ENCODE measurements at regions not wholly inside any gene's neighbourhood (a gene's known extent, or its start where the extent isn't known, plus 50 kb on each side); places are given as distances from the start of the nearest gene placed in this dataset.
A peak's percentile ranks its signal among the peaks of the same experiment; 100 is the strongest.

DNA sequence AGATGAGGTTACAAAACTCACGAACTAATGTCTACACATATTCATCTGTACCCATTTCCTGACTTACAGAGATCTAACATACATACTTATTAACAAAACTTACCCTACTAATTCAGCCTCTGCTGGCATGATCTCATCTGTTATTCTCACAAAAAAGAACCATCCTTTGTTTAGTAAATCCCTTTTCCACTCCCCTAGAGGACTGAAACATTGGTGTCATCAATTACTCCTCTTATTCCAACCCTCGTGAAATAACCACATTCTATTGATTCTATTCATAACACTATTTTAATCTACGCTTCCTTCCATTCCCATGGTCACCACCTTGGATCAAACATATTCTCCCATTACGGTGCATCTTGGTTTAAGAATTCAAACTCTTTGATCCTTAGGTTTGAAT, 505.9 kb downstream of the SI start:
- no peak for DNase-seq (ENCODE audit: low spot score)

- no peak for DNase-seq (ENCODE audit: low spot score)
These were observed 527.4 kb downstream of the SI start for GRCh38 chr3:164550857-164551256.

DNA sequence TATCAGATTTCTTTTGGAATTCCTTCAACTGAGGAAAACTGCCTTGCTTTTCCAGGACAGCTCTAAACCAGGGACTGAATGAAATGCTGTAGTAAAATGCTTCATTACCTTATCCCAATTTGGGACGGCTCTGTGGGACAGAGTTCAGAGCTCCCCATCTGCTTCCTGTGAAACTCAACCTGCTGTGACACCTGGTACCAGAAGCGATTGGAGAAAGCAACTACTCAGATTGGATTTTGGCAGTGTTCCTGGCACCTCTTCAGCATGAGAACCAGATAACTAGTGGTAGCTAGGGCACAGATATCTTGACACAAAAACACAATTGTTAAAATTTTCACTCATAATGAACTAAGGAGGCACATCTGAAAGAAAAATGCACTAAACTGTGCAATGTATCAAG, 539.1 kb downstream of the SI start:
- no peak for DNase-seq (ENCODE audit: low spot score)

- DNase-seq (ENCODE audit: low spot score): no peak
These were observed 540.8 kb downstream of the SI start for GRCh38 chr3:164537485-164537884.

GRCh38 chr3:164533275-164533674, 545.0 kb downstream of the SI start:
- DNase-seq (ENCODE audit: low spot score): no peak

- DNase-seq (ENCODE audit: low spot score): no peak
These were observed 552.0 kb downstream of the SI start for GRCh38 chr3:164526250-164526649.

- no peak for DNase-seq (ENCODE audit: low spot score)
These were observed 554.1 kb downstream of the SI start for GRCh38 chr3:164524201-164524600.

DNA sequence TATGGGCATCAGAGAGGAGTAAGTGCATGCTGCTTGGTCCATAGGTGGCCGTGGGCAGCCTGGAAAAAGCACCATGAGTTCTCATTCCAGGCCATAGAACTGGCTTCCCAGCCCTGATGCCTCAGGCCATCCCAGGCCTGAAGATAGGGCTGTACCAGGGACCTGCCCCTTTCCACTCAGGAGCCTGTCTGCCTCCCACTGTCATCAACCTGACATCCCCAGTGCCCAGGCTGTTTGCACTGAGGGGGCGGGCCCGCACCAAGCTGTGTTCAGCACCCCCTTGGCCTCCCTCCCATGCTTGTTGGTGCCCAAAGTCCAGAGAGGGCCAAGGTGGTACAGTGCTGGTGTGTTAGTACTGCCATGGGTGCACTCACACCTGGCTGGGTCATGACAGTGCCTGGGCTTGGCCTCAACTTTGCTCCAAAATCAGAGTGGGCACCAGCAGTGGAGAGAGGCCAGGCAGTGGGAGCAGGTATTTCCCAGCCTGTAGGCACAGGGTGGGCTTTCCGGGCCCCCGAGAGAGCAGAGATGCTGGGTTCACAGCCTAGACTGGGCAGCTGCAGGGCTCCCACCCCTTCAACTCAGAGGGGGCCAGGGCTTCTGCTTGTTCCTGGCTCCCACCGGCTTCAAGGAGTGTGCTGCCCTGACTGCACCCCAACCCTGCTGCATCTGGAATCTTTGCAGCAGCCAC, 556.1 kb downstream of the SI start:
- DNase-seq (ENCODE audit: low spot score): no peak

DNA sequence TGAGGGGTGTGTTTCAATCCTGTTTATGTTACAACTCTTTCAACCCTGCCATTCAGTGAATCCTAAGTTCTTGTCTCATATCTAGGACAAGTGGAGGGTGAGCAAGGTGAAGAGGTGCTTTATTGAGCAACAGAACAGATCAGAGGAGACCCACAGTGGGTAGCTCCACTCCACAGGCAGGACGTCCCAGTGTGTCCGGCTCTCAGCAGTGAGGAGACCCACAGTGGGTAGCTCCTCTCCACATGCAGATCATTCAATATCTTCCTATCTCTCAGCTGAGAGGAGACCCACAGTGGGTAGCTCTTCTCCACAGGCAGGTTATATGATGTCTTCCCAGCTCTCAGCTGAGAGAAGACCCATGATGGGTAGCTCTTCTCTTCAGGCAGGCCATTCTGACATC, 556.7 kb downstream of the SI start:
- DNase-seq (ENCODE audit: low spot score): no peak

- DNase-seq (ENCODE audit: low spot score): no peak
These were observed 557.2 kb downstream of the SI start for GRCh38 chr3:164521139-164521538.

DNA sequence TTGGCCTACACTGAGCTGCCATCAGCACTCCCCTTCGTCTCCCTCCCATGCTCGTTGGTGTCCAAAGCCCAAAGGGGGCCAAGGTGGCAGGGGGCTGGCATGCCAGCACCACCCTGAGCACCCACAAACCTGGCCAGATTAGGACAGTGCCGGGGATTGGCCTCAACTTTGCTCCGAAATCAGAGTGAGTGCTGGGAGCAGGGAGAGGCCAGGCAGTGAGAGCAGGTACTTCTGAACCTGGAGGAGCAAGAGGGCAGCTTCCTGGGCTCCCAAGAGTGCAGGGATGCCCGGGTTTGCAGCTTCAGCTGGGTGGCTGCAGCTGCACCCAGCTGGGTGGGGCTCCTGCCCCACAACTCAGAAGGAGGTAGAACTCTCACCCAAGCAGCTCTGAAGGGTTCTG, 563.0 kb downstream of the SI start:
- DNase-seq (ENCODE audit: low spot score): no peak

DNA sequence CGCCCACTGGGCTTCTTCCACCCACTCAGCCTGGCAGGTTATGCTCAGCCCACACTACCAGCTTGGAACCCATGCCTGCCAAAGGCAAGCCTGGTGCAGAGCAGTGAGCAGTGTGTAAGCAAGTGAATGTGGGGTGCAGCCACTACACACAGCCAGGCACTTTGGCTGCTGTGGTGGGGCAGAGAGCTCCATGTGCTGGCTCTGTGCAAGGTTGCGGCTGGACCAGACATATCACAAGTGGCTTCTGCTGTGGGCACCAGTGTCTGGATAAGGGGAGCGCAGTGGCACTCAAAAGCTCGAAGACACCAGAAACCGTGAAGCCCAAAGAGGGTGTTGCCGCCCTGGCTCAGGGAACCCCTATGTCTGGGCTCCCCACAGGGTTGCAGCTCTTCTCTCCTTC, 563.7 kb downstream of the SI start:
- no peak for DNase-seq (ENCODE audit: low spot score)

- no peak for DNase-seq (ENCODE audit: low spot score)
These were observed 570.4 kb downstream of the SI start for GRCh38 chr3:164507886-164508285.

DNA sequence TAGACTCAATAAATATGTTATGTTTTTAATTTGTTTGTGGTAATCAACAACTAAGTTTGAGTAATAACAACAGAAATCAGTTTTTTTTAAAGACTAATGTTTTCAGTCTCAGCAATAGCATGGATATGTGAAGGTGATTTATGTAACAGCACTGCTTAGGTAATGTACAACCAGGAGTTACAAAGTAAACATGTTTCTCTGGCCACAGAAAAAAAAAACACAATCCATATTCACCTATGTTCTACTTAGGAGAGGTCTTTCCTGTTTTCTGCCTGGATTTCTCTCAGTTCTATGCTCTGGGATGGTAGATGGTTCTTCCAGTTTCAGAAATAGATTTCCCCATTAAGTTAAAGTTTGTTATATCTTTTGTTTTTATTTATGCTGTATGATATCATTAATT, 579.4 kb downstream of the SI start:
- DNase-seq (ENCODE audit: low spot score): no peak

- no peak for DNase-seq (ENCODE audit: low spot score)
These were observed 589.4 kb downstream of the SI start for GRCh38 chr3:164488893-164489292.

DNA sequence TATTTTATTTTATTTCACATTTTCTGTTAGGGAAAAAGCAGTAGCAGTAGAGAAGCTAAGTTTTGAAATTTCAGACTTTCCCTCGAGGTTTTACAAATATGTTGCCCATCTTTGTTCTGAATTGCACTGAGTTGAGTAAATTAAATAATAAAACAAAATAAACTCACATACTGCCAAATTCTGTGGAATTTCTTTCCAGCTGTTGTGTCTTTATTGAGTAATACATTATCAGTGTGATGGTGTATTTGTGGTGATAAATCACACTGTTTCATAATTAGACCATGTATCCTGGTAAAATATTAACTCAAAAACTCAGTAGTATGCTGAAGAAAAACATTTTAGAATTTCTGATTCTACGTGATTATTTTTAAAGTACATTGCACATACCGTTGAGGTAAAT, 592.1 kb downstream of the SI start:
- DNase-seq (ENCODE audit: low spot score): no peak

GRCh38 chr3:164479978-164480377, 598.3 kb downstream of the SI start:
- DNase-seq (ENCODE audit: low spot score): no peak

DNA sequence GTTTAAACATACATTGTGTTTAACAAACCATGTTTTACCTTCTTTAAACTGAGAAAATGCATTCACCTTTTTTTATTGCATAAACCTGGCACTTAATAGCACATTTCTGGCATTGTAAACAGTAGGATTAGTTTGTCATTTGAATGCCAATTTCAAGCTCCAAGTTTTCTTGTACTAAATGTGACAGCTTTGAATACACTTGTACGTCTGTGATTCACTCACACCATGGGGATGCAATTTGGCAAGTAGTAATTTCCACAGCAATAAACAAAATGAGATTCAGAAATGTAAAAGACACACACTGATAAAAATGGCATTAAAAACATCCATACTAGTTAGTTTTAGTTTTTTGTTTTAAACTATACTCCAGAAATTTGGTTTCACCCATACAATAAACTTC, 598.9 kb downstream of the SI start:
- DNase-seq (ENCODE audit: low spot score): no peak

- DNase-seq (ENCODE audit: low spot score): no peak
These were observed 600.0 kb downstream of the SI start for GRCh38 chr3:164478323-164478722.

DNA sequence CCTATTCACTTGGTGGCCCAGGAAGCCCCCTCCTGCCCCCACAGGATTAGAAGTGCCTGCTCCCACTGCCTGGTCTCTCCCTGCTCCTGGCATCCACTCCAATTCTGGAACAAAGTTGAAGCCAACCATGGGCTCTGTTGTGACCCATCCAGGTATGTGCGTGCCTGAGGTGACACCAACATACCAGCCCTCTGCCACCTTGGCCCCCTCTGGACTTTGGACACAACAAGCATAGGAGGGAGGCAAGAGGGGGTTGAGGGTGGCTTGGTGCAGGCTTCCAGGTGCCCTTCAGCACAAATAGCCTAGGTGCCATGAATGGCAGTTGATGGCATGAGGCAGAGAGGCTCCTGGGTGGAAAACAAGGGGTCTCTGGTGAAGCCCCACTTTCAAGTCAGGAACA, 600.9 kb downstream of the SI start:
- no peak for DNase-seq (ENCODE audit: low spot score)

DNA sequence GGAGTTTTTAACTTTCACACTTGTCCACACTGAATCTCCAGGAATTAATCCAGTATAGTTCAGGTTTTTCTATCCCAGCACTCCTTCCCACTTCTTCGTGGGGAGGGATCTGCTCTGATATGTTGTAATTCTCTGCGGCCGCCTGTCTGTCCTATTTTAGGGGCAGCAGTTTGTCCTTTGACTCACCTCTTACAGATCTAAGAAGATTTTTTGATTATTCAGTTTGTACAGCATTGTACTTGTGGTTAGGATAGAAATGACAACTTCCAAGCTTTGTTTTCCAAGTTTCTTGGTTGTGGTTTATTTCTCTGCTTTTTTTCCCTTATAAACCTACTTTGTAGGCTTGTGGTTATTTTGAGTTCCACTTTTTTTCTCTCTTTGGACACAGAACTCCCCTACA, 601.7 kb downstream of the SI start:
- DNase-seq (ENCODE audit: low spot score): no peak

DNA sequence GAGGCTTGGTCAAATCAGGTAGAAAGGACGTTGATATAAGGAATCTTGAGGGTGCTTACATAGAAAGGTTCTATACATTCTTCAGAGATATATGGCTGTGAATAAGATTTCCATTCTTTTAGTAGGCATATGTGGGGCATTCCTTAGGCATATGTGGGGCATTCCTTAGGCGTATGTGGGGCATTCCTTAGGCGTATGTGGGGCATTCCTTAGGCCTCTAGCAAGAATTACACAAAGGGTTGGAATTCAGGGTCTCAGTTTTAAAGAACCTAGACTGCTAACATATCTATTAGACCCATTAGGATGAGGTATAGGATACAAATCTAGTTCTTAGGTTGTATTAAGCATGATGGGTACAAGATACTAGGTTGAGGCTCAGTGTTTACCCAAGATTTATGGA, 607.8 kb downstream of the SI start:
- no peak for DNase-seq (ENCODE audit: low spot score)

DNA sequence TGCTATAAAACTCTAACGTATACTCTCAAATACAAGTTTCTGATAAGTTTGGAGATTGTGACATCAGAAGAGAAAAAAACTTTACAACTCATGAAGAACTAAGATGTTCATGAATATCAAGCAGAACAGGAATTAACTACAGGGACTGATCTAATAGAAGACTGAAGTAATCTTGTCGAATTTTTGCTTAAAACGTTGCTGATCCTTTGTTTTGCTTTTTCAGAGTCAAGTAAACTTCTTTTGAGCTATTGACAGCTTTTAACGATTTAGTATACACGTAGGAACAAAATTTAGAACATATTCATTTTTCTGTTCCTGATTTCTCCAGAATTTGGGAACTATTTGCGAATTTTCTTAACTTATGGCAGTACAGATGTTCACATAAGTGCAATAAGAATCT, 610.2 kb downstream of the SI start:
- no peak for DNase-seq (ENCODE audit: low spot score)

GRCh38 chr3:164467007-164467406, 611.3 kb downstream of the SI start:
- DNase-seq (ENCODE audit: low spot score): no peak

DNA sequence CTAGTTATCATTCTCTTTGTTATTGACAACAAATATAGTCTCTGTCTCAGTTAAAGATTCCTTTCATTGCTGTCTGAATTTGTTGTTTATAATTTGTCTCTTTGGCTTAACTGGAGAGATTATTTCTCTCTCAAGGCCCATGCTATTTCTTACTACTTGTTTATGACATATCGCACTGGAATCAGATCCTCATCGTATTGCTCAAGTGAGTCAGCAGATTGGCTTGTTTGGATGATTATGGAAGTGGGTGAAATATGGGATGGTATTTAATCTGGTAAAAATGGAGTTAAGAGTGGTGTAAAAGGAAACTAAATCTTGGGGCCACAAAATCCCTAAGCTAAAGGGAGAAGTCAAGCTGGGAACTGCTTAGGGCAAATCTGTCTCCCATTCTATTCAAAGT, 613.1 kb downstream of the SI start:
- DNase-seq (ENCODE audit: low spot score): peak; percentile 34

Data from AG20443 (cell line).